ENCODE measurements at regions not wholly inside any gene's neighbourhood (a gene's known extent, or its start where the extent isn't known, plus 50 kb on each side); places are given as distances from the start of the nearest gene placed in this dataset.

DNA sequence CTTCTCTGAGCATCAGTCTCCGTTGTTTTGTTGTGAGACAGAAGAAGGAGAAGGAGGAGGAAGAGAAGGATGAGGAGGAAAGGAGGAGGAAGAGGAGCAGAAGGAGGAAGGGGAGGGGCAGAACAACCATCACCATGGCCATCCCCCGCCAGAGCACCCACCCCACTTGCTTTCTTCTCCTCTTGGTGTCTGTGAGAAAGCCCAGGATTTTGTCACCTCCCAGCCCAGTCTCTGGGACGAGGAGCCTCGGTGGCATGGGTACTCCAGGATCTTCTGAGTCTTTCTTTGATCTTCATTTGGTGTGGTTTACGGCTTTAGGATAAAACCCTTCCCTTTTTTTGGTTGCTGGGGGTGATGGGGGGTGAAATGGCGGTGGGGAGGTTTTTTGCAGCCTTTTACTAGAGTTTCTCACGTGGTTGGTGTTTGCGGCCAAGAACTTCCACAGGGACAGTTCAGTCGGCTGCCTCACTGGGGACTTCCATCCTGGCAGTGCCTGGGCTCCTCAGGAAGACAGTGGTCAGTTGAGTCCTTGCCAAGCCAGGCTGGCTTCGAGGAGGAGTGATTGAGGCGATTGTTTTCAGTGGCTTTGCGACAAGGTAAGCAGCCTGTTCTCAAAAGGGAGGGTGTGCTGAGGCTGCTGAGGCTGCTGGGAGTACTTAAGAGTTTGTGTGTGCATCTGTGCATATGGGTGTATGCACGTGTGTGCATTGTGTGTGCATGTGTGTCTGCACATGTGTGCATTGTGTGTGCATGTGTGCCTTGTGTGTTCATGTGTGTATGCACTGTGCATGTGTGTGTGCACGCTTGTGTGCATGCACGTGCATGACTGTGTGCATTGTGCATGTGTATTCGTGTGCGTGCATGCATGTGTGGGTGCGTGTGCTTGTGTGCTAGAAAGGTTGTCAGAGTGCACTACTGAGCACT, 567.5 kb downstream of the TBC1D22A start:
- TF ChIP-seq, protein P1, sequence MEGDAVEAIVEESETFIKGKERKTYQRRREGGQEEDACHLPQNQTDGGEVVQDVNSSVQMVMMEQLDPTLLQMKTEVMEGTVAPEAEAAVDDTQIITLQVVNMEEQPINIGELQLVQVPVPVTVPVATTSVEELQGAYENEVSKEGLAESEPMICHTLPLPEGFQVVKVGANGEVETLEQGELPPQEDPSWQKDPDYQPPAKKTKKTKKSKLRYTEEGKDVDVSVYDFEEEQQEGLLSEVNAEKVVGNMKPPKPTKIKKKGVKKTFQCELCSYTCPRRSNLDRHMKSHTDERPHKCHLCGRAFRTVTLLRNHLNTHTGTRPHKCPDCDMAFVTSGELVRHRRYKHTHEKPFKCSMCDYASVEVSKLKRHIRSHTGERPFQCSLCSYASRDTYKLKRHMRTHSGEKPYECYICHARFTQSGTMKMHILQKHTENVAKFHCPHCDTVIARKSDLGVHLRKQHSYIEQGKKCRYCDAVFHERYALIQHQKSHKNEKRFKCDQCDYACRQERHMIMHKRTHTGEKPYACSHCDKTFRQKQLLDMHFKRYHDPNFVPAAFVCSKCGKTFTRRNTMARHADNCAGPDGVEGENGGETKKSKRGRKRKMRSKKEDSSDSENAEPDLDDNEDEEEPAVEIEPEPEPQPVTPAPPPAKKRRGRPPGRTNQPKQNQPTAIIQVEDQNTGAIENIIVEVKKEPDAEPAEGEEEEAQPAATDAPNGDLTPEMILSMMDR (IDR thresholded peaks at IDR 0.05; ENCODE audit: low read length): no peak
- TF ChIP-seq EZH2 (optimal IDR thresholded peaks at IDR 0.05; ENCODE audit: low read depth, low read length): no peak

Measured in MM.1S (cell line).